GM23338 (cell line): ENCODE measurements at regions not wholly inside any gene's neighbourhood (a gene's known extent, or its start where the extent isn't known, plus 50 kb on each side); places are given as distances from the start of the nearest gene placed in this dataset.

Experiments
- CTCF ChIP-seq, 2 experiments: fragments of 200-600 bp in 1 of 2; sonication (generic) in 1 of 2; conservative IDR thresholded peaks; 2 replicates each; pipeline versions ENCODE4 v1.5.1 to v1.6.1; 2016 to 2017; ENCODE audit warnings: antibody characterized with exemption in 2 of 2, low read depth in 2 of 2, mild to moderate bottlenecking in 2 of 2, moderate library complexity in 1 of 2
- POLR2AphosphoS5 ChIP-seq: IDR thresholded peaks from 2 replicates; pipeline ENCODE4 v1.6.1; 2016; ENCODE audit warnings: antibody characterized with exemption, low read depth

- TF ChIP-seq CTCF (conservative IDR thresholded peaks at IDR 0.05; ENCODE audit: low read depth in 2 of 2) (no peak), POLR2AphosphoS5 (no peak)
Observed at GRCh38 chr17:69954241-69954925, 120.6 kb upstream of the KCNJ16 start.
